GM12872 (cell line): ENCODE measurements at regions not wholly inside any gene's neighbourhood (a gene's known extent, or its start where the extent isn't known, plus 50 kb on each side); places are given as distances from the start of the nearest gene placed in this dataset.

ENCODE experiments used
- TF ChIP-seq, protein P1 (sequence below): IDR thresholded peaks from 3 replicates; pipeline ENCODE4 v1.5.1; 2011; ENCODE audit warnings: low read depth, mild to moderate bottlenecking, low read length, moderate library complexity; ENCODE audit not compliant: insufficient read depth

DNA sequence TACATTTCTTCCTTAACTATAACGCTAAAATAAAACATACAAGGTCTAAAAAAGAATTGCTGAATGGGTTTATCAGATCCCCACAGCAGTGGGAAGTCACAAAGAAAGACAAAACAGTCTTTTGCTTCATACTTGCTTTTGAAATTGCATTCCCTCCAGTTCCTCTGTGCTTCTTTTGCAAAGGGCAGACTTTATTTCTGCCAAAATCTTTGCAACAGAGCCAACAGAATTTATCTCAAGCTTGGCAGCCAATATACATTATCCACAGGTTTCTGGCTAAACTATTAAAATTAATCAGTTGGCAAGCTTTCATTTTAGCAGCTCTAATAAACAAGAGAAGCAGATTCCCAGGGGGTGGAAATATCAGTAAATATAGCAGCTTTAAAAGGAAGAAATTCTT, 378.9 kb upstream of the CA10 start:
- TF ChIP-seq, protein P1, sequence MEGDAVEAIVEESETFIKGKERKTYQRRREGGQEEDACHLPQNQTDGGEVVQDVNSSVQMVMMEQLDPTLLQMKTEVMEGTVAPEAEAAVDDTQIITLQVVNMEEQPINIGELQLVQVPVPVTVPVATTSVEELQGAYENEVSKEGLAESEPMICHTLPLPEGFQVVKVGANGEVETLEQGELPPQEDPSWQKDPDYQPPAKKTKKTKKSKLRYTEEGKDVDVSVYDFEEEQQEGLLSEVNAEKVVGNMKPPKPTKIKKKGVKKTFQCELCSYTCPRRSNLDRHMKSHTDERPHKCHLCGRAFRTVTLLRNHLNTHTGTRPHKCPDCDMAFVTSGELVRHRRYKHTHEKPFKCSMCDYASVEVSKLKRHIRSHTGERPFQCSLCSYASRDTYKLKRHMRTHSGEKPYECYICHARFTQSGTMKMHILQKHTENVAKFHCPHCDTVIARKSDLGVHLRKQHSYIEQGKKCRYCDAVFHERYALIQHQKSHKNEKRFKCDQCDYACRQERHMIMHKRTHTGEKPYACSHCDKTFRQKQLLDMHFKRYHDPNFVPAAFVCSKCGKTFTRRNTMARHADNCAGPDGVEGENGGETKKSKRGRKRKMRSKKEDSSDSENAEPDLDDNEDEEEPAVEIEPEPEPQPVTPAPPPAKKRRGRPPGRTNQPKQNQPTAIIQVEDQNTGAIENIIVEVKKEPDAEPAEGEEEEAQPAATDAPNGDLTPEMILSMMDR, result no peak

DNA sequence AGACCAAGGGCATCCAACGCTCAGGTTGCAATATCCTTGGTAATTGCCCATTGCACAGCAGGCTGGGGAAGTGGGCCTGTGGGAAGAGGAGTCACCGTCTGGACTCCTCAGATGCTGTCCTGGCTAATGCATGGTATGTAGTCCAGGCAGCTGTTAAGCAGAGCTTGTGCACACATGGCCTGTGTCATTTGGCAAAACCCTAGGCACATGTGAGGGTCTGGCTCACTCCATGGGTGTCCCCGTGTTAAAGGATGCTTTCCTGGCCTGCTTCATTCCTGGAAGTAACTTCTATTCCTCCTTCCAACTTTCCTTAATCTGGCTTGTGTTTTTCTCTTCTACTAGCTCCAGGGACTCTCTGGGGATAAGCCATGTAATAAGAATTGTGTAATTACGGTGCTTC, 378.0 kb upstream of the CA10 start:
- TF ChIP-seq, protein P1, result no peak

DNA sequence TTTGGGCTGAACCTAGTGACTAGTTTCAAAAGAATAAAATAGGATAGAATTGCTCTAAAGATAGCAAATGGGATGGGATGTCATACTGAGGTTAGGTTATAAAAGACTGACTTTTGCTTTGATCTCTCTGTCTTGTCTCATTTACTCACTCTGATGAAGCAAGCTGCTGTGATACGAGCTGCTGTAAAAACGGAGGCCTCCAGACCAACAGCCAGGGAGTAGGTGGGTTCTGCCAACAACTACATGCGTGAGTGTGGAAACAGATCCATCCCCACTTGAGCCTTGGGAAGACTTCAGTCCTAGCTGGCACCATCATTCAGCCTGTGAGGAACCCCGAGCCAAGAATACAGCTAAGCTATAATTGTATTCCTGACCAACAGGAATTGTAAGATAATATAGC, 373.9 kb upstream of the CA10 start:
- TF ChIP-seq, protein P1, result no peak

DNA sequence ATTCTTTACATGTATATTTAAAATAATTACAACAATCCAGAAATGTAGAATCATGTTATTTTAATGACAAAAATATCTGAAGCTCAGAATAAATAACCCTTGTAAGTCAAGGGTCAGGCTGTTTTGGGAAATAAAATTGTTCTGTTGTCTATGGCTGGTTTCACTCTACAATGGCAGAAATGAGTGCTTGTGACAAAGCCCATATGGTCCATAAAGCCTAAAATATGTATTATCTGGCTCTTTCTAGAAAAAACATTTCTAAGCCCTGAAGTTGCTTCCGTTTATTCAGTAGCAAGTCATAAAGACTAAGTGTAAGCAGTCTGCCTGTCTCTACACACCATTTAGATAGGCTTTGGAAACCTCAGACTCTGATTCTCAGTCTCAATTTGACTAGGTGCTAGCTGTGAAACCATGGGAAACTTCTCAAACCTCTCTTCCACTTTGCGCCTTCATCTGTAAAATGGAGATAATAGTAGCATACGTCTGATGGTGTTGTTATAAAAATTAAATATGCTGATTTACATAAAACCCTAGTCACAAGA, 365.7 kb upstream of the CA10 start:
- TF ChIP-seq, protein P1, result no peak

DNA sequence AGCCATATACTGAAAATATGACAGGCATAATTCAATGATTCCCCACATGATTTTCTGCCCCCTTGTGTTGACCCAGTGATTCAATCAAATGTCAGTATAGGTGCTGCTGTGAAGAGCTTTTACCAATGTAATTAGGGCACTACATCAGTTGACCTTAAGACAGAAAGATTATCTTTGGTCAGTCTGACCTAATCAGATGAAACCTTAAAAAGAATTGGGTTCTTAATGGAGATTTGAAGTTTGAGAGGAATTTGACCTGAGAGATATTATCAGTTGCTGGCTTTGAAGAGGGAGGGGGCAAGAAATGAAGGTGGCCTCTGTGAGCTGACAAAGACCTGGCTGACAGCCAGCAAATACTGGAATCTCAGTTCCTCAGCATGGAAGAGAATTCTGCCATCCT, 358.7 kb upstream of the CA10 start:
- TF ChIP-seq, protein P1, result no peak

DNA sequence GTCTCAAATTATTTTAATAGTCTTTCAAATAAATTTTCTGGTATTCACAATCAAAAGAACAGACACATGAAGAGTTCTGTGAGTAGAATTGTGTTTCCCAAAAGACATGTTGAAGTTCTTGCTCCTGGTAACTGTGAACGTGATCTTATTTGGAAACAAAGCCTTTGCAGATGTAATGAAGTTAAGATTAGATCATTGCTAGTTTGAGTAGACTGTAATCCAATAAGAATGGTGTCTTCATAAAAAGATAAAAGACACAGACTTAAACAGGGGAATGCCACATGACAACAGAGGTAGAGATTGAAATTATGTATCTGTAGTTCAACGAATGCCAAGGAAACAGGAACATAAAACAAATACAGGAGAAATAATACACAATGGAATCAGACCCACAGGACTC, 357.4 kb upstream of the CA10 start:
- TF ChIP-seq, protein P1, result no peak

DNA sequence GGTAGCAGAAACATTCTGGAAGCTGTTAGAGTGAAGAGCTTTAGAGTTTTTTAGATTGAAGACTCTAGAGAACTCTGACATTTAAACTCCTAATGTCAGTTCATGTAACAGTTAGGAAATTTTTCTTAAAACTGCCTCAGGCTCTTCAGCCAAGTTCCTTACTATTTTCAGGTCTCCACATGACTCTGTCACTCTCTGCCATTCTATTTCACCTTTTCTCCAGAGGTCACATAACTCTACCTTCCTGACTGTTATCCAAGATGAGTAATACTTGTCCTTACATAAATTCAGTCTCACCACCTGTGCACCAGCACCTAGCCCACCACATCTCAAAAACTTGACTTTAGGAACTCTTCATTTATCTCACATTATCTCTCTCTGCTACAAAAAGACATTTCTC, 347.1 kb upstream of the CA10 start:
- TF ChIP-seq, protein P1, result no peak

DNA sequence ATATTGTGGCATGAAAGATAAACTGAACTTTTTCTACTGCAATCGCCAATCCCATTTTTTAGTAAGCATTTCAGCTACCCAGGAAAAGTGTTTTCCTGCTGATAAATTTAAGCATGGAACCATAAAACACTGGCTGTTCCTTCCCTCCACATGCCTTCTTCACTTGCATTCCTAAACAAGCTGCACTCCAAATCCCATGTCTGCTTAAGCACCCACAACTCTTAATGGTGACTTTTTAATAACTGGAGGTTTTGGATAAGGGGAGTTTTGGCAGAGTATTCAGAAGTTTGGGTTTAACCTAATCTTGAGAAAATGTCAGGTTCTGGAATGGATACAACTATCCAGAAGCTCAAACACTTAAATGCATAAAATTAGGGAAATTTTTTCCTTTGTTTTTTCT, 345.6 kb upstream of the CA10 start:
- TF ChIP-seq, protein P1, result no peak
